IMR-90 (cell line): ENCODE measurements at regions not wholly inside any gene's neighbourhood (a gene's known extent, or its start where the extent isn't known, plus 50 kb on each side); places are given as distances from the start of the nearest gene placed in this dataset.

Experiments used
- BHLHE40 ChIP-seq: fragments of 150-350 bp; IDR thresholded peaks from 2 replicates; pipeline ENCODE4 v1.6.1; 2016; ENCODE audit warnings: mild to moderate bottlenecking, low read depth, low read length
- CEBPB ChIP-seq: IDR thresholded peaks from 2 replicates; pipeline ENCODE4 v1.6.1; 2012; ENCODE audit warnings: low read depth, low read length, improper control_type of control experiment
- CHD1 ChIP-seq: IDR thresholded peaks from 2 replicates; pipeline ENCODE4 v1.6.1; 2012; ENCODE audit warnings: low read depth, low read length, improper control_type of control experiment
- CTCF ChIP-seq: conservative IDR thresholded peaks from 2 replicates; pipeline ENCODE4 v1.5.1; 2012; ENCODE audit warnings: mild to moderate bottlenecking, low read depth, low read length, improper control_type of control experiment
- ELK1 ChIP-seq: fragments of 150-350 bp; IDR thresholded peaks from 2 replicates; pipeline ENCODE4 v1.6.1; 2016; ENCODE audit warnings: low read depth, mild to moderate bottlenecking, low read length, moderate library complexity, borderline replicate concordance
- MAFK ChIP-seq: IDR thresholded peaks from 2 replicates; pipeline ENCODE4 v1.6.1; 2012; ENCODE audit warnings: low read depth, low read length, improper control_type of control experiment
- MAZ ChIP-seq: IDR thresholded peaks from 2 replicates; pipeline ENCODE4 v1.6.1; 2012; ENCODE audit warnings: low read depth, mild to moderate bottlenecking, low read length, improper control_type of control experiment, moderate library complexity, borderline replicate concordance
- MXI1 ChIP-seq: IDR thresholded peaks from 2 replicates; pipeline ENCODE4 v1.6.1; 2012; ENCODE audit warnings: low read depth, mild to moderate bottlenecking, low read length, moderate library complexity, borderline replicate concordance
- POLR2A ChIP-seq: IDR thresholded peaks from 2 replicates; pipeline ENCODE4 v1.6.1; 2012; ENCODE audit warnings: mild to moderate bottlenecking, low read depth, low read length
- RAD21 ChIP-seq: IDR thresholded peaks from 2 replicates; pipeline ENCODE4 v1.6.1; 2012; ENCODE audit warnings: low read length, improper control_type of control experiment
- RCOR1 ChIP-seq: IDR thresholded peaks from 2 replicates; pipeline ENCODE4 v1.6.1; 2012; ENCODE audit warnings: mild to moderate bottlenecking, low read length, improper control_type of control experiment; ENCODE audit not compliant: insufficient replicate concordance
- RFX5 ChIP-seq: IDR thresholded peaks from 2 replicates; pipeline ENCODE4 v1.8.0; 2012; ENCODE audit warnings: low read depth, mild to moderate bottlenecking, low read length, moderate library complexity
- SMC3 ChIP-seq: fragments of 150-350 bp; IDR thresholded peaks from 2 replicates; pipeline ENCODE4 v1.6.1; 2016; ENCODE audit warnings: low read depth, mild to moderate bottlenecking, antibody characterized with exemption, low read length, moderate library complexity
- USF2 ChIP-seq: fragments of 150-350 bp; IDR thresholded peaks from 2 replicates; pipeline ENCODE4 v1.6.1; 2017; ENCODE audit warnings: mild to moderate bottlenecking, antibody characterized with exemption, low read length, low read depth

GRCh38 chr4:177196615-177197014 lies 113.1 kb upstream of the NEIL3 start:
- no peak for TF ChIP-seq CTCF
- TF ChIP-seq MXI1, result no peak
- TF ChIP-seq ELK1, result no peak
- TF ChIP-seq POLR2A, result no peak
- no peak for TF ChIP-seq CEBPB
- TF ChIP-seq USF2, result no peak
- no peak for TF ChIP-seq MAZ
- TF ChIP-seq MAFK, result no peak
- no peak for TF ChIP-seq RCOR1
- TF ChIP-seq BHLHE40, result no peak
- no peak for TF ChIP-seq RAD21
- no peak for TF ChIP-seq SMC3
- no peak for TF ChIP-seq RFX5
- no peak for TF ChIP-seq CHD1
